ENCODE measurements at regions not wholly inside any gene's neighbourhood (a gene's known extent, or its start where the extent isn't known, plus 50 kb on each side); places are given as distances from the start of the nearest gene placed in this dataset.

GRCh38 chr5:66423484-66423883 lies 172.7 kb upstream of the MAST4 start (continued):
- no peak for TF ChIP-seq CTCF (IDR thresholded peaks at IDR 0.05 in 2 of 3, conservative IDR thresholded peaks at IDR 0.05 in 1 of 3; ENCODE audit: borderline replicate concordance in 1 of 3, insufficient read depth in 1 of 3, low read depth in 2 of 3, low read length in 2 of 3)
- no peak for TF ChIP-seq EZH2 (IDR thresholded peaks at IDR 0.05)
- TF ChIP-seq, protein P1, sequence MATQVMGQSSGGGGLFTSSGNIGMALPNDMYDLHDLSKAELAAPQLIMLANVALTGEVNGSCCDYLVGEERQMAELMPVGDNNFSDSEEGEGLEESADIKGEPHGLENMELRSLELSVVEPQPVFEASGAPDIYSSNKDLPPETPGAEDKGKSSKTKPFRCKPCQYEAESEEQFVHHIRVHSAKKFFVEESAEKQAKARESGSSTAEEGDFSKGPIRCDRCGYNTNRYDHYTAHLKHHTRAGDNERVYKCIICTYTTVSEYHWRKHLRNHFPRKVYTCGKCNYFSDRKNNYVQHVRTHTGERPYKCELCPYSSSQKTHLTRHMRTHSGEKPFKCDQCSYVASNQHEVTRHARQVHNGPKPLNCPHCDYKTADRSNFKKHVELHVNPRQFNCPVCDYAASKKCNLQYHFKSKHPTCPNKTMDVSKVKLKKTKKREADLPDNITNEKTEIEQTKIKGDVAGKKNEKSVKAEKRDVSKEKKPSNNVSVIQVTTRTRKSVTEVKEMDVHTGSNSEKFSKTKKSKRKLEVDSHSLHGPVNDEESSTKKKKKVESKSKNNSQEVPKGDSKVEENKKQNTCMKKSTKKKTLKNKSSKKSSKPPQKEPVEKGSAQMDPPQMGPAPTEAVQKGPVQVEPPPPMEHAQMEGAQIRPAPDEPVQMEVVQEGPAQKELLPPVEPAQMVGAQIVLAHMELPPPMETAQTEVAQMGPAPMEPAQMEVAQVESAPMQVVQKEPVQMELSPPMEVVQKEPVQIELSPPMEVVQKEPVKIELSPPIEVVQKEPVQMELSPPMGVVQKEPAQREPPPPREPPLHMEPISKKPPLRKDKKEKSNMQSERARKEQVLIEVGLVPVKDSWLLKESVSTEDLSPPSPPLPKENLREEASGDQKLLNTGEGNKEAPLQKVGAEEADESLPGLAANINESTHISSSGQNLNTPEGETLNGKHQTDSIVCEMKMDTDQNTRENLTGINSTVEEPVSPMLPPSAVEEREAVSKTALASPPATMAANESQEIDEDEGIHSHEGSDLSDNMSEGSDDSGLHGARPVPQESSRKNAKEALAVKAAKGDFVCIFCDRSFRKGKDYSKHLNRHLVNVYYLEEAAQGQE (IDR thresholded peaks at IDR 0.05; ENCODE audit: low read depth): no peak

GRCh38 chr5:66425842-66426241 lies 170.4 kb upstream of the MAST4 start:
- DNase-seq (ENCODE audit: low read depth, low spot score): no peak
- Histone ChIP-seq H4K20me1 (ENCODE audit: insufficient read depth) (no peaks in the 10 kb centered on the region), H3K4me1 (ENCODE audit: control insufficient read depth in 1 of 2, insufficient read depth in 2 of 2, low read length in 2 of 2) (no peaks in the 10 kb centered on the region), H3K9ac (ENCODE audit: low read length) (no peak overlapping the region), H3K4me2 (ENCODE audit: low read length) (no peak overlapping the region), H3K36me3 (ENCODE audit: control insufficient read depth in 1 of 2, insufficient read depth in 2 of 2, low read length in 2 of 2) (no peaks in the 10 kb centered on the region; a peak in 1 of 4 replicates), H3K27me3 (ENCODE audit: insufficient read depth, low read length) (peaks cover 21% of the 10 kb centered on the region), H2AFZ (ENCODE audit: low read depth, low read length, poor library complexity, severe bottlenecking) (no peak overlapping the region), H3K4me3 (replicated peaks in 1 of 2; ENCODE audit: low read depth in 1 of 2, low read length in 2 of 2) (no peak overlapping the region), H3K9me3 (ENCODE audit: control insufficient read depth in 1 of 2, insufficient read depth in 1 of 2, low read depth in 1 of 2, low read length in 2 of 2) (peaks cover 0 to 3% of the 10 kb centered on the region in 2 experiments; a peak in 1 of 4 replicates), H3K79me2 (ENCODE audit: insufficient read depth, low read length) (no peaks in the 10 kb centered on the region), H3K9me2 (ENCODE audit: insufficient read depth) (no peaks in the 10 kb centered on the region), H3K27ac (ENCODE audit: low read depth, low read length) (no peak overlapping the region)
- POLR2A ChIA-PET: no interaction called here
- intact Hi-C loops (cut with micrococcal nuclease): no loop called here
- RAD21 ChIA-PET (ENCODE audit: low non-redundant PET in 1 of 2, low total read pairs in 2 of 2, uncharacterized antibody in 2 of 2, unreplicated experiment in 2 of 2): no interaction called here
- TF ChIP-seq, protein P2, sequence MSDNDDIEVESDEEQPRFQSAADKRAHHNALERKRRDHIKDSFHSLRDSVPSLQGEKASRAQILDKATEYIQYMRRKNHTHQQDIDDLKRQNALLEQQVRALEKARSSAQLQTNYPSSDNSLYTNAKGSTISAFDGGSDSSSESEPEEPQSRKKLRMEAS (IDR thresholded peaks at IDR 0.05): no peak
- TF ChIP-seq EZH2 (IDR thresholded peaks at IDR 0.05) (no peak), SIN3A (IDR thresholded peaks at IDR 0.05; ENCODE audit: low read depth) (no peak), ELF1 (IDR thresholded peaks at IDR 0.05; ENCODE audit: borderline replicate concordance, low read depth) (no peak), ZNF274 (IDR thresholded peaks at IDR 0.05; ENCODE audit: low read depth, low read length) (no peak), CBX3 (IDR thresholded peaks at IDR 0.05; ENCODE audit: low read depth) (no peak), POLR2AphosphoS5 (IDR thresholded peaks at IDR 0.05; ENCODE audit: low read depth, low read length) (no peak), SP1 (IDR thresholded peaks at IDR 0.05; ENCODE audit: low read depth) (no peak)
- TF ChIP-seq, protein P1 (IDR thresholded peaks at IDR 0.05; ENCODE audit: low read depth): no peak
- CTCF ChIA-PET: no interaction called here
- BruUV-seq (replicated peaks): no TSS peak
- ATAC-seq: no peak
